Heart left ventricle (tissue), 13 donors: ENCODE measurements at regions not wholly inside any gene's neighbourhood (a gene's known extent, or its start where the extent isn't known, plus 50 kb on each side); places are given as distances from the start of the nearest gene placed in this dataset.

Experiments
- POLR2A ChIP-seq, 2 donors: fragments of 450-650 bp; IDR thresholded peaks; one replicate each; pipeline ENCODE4 v1.6.1; 2017; ENCODE audit warnings: antibody characterized with exemption in 2 of 2, mild to moderate bottlenecking in 2 of 2, moderate library complexity in 2 of 2
- TF ChIP-seq, protein P1 (sequence below), 12 donors: fragments of 200-600 bp; sonication (generic) in 4 of 12; IDR thresholded peaks; one replicate each; pipeline versions ENCODE4 v1.5.0 to v1.8.0; 2018 to 2022; ENCODE audit warnings: antibody characterized with exemption in 12 of 12, mild to moderate bottlenecking in 5 of 12
- donor health status: ischemic (EF 13 %, LVEDD 7.1; RV severe dilation, severe dysfunction).
- donor health status: DM: no; HTN: yes; CAD: no.
- donor health status: DM: no; HTN: no; CAD: no.
- donor health status: ischemic (EF 25% LVEDD 6.9; RV normal size, moderate dysfunction).
- donor health status: ischemic (EF 25% LVEDD 5.7; RV mildly dilated, moderate dysfunction).
- donor health status: ischemic (EF 35%, LVEDD 5.7; RV mildly dilated, moderate dysfunction).
- donor health status: nonischemic (EF 11% LVEDD 7.7; RV severe dilation, severe dysfunction).
- donor health status: DM: yes; HTN: yes; CAD: no.
- donor health status: PGD.
- donor health status: ischemic (EF 29% LVEDD 5.4; RV normal size, mild dysfunction).
- donor health status: nonischemic (EF 23%, LVEDD 6.1; RV moderate dilation, normal function).

DNA sequence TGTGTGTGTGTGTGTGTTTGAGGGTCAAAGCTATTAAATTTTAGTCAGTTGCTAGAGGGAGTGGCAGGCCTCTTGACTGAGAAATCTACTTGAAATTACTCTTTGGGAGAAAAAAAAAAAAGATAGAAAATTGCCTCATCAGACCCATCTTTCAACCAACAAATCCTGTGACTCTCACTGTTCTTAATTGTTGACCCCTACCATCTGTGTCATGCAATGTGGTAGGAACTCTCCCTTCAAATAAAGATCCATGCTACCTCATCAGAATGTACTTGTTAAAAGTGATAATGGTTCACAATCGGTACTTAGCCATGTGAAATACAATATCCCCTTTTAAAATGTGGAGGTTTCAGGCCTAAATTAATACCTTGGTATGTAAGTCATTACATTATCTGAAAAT lies 670.8 kb upstream of the FANCL start:
- TF ChIP-seq, protein P1, sequence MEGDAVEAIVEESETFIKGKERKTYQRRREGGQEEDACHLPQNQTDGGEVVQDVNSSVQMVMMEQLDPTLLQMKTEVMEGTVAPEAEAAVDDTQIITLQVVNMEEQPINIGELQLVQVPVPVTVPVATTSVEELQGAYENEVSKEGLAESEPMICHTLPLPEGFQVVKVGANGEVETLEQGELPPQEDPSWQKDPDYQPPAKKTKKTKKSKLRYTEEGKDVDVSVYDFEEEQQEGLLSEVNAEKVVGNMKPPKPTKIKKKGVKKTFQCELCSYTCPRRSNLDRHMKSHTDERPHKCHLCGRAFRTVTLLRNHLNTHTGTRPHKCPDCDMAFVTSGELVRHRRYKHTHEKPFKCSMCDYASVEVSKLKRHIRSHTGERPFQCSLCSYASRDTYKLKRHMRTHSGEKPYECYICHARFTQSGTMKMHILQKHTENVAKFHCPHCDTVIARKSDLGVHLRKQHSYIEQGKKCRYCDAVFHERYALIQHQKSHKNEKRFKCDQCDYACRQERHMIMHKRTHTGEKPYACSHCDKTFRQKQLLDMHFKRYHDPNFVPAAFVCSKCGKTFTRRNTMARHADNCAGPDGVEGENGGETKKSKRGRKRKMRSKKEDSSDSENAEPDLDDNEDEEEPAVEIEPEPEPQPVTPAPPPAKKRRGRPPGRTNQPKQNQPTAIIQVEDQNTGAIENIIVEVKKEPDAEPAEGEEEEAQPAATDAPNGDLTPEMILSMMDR (IDR thresholded peaks at IDR 0.05): no peak
- TF ChIP-seq POLR2A (IDR thresholded peaks at IDR 0.05): no peak
